HL-60 (cell line): ENCODE measurements at regions not wholly inside any gene's neighbourhood (a gene's known extent, or its start where the extent isn't known, plus 50 kb on each side); places are given as distances from the start of the nearest gene placed in this dataset.

Experiments
- DNase-seq, 2 experiments: peaks; one replicate each; pipeline ENCODE4 v3.0.0-alpha.2; 2010 to 2020; ENCODE audit warnings: low read depth in 1 of 2, low spot score in 1 of 2
- H3K27ac ChIP-seq: fragments of 250-450 bp; sonication (Bioruptor Pico); replicated peaks from 2 replicates; pipeline ENCODE4 v1.5.1; 2020; ENCODE audit warnings: mild to moderate bottlenecking, moderate library complexity
- H3K27me3 ChIP-seq: fragments of 250-450 bp; sonication (Bioruptor Pico); 2 replicates; pipeline ENCODE4 v1.5.1; 2021; ENCODE audit warnings: mild to moderate bottlenecking, moderate library complexity; ENCODE audit not compliant: insufficient read depth, poor library complexity, severe bottlenecking
- H3K4me3 ChIP-seq: replicated peaks from 2 replicates; pipeline ENCODE4 v1.5.1; 2011; ENCODE audit warnings: mild to moderate bottlenecking, control low read depth, low read length; ENCODE audit not compliant: insufficient read depth
- CTCF ChIP-seq: IDR thresholded peaks from one replicate; pipeline ENCODE4 v1.5.1; 2011; ENCODE audit warnings: low read length, control low read depth, inconsistent platforms; ENCODE audit not compliant: insufficient read depth
- GABPA ChIP-seq: IDR thresholded peaks from 2 replicates; pipeline ENCODE4 v1.6.1; 2012; ENCODE audit warnings: low read depth
- POLR2AphosphoS5 ChIP-seq: IDR thresholded peaks from 2 replicates; pipeline ENCODE4 v1.6.1; 2012; ENCODE audit warnings: low read depth
- REST ChIP-seq: IDR thresholded peaks from 2 replicates; pipeline ENCODE4 v1.6.1; 2012; ENCODE audit warnings: low read depth; ENCODE audit not compliant: insufficient replicate concordance
- SPI1 ChIP-seq: IDR thresholded peaks from 2 replicates; pipeline ENCODE4 v1.6.1; 2012; ENCODE audit warnings: low read depth, mild to moderate bottlenecking, borderline replicate concordance

- Histone ChIP-seq H3K4me3 (no peak overlapping the region), H3K27ac (no peak overlapping the region), H3K27me3 (no peaks in the 10 kb centered on the region)
- no peak for TF ChIP-seq CTCF
- no peak for TF ChIP-seq REST
- no peak for TF ChIP-seq GABPA
- TF ChIP-seq SPI1, result no peak
- TF ChIP-seq POLR2AphosphoS5, result no peak
- no peak for DNase-seq
Measured at GRCh38 chr4:34943741-34944386, 1300.5 kb downstream of the ARAP2 start.

GRCh38 chr4:34950926-34951325, 1293.4 kb downstream of the ARAP2 start:
- DNase-seq, result no peak
- no peak overlapping the region for H3K4me3 ChIP-seq
- TF ChIP-seq POLR2AphosphoS5, result no peak
- no peak for TF ChIP-seq CTCF
- no peak for TF ChIP-seq SPI1
- no peak for TF ChIP-seq GABPA
- TF ChIP-seq REST, result no peak
- H3K27me3 ChIP-seq, result no peaks in the 10 kb centered on the region
- no peak overlapping the region for H3K27ac ChIP-seq

- no peaks in the 10 kb centered on the region for H3K27me3 ChIP-seq
- no peak overlapping the region for H3K4me3 ChIP-seq
- H3K27ac ChIP-seq, result no peak overlapping the region
- no peak for TF ChIP-seq REST
- TF ChIP-seq SPI1, result no peak
- no peak for TF ChIP-seq GABPA
- no peak for TF ChIP-seq CTCF
- no peak for TF ChIP-seq POLR2AphosphoS5
- no peak for DNase-seq
Measured at GRCh38 chr4:34953145-34953799, 1291.0 kb downstream of the ARAP2 start.
